HG02981 (cell line): ENCODE measurements at regions not wholly inside any gene's neighbourhood (a gene's known extent, or its start where the extent isn't known, plus 50 kb on each side); places are given as distances from the start of the nearest gene placed in this dataset.

ENCODE experiments used
- ATAC-seq: cut with Tn5 transposase; IDR thresholded peaks from one replicate; pipeline ENCODE4 v1.9.1; 2021; ENCODE audit warnings: mild to moderate bottlenecking, moderate library complexity; ENCODE audit not compliant: unreplicated experiment

GRCh38 chr10:76736392-76736791, 901.2 kb downstream of the KCNMA1 start:
- ATAC-seq = no peak

DNA sequence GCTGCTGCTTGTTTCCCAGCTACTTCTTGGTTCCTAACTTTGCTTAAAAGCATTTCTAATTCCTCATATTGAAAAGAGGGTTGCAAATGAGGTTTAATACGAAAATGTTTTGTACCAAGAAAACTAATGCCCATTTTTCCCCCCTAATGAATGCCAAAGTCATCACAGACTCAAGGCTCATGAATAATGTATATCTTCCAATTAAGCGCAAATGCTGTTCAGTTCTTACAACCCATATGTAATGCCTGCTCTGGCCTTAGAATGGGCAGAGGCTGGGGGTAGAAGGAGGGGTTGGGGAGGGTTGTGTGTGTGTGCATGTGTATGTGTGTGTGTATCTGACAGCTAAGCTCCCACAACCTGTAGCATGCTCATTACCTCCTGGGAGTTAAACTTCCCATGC, 901.7 kb downstream of the KCNMA1 start:
- ATAC-seq = no peak

GRCh38 chr10:76733441-76733936, 904.1 kb downstream of the KCNMA1 start:
- ATAC-seq = no peak

- no peak for ATAC-seq
These were observed 905.3 kb downstream of the KCNMA1 start for GRCh38 chr10:76732306-76732705.

DNA sequence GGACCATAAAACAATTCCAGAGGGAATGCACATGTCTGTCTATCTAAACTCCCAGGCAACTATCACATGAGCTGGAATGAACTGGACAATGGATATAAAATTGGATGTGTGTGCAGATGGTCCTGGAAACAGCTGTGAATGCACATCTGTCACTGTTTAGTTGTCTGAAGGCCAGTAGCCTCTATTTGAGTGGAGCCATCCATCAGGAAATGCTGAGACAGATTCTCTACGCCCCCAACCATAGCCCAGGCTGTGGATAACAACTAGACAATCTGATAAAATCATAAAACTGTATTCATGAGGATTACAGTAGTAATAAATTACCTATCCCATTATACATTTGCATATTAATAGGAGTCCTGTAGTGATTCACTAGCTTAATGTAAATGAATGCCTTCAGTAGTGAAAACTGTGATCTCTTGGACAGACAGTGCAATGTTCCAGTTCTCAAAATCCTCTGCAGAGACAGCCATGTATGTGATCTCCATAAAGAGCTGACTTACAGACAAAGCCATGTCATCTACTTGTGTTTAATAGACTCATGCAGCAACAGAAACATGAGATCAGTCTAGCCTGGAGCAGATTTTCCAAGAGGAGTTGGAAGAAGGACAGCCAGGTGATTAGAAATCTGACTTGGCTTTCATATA, 907.6 kb downstream of the KCNMA1 start:
- ATAC-seq = no peak

DNA sequence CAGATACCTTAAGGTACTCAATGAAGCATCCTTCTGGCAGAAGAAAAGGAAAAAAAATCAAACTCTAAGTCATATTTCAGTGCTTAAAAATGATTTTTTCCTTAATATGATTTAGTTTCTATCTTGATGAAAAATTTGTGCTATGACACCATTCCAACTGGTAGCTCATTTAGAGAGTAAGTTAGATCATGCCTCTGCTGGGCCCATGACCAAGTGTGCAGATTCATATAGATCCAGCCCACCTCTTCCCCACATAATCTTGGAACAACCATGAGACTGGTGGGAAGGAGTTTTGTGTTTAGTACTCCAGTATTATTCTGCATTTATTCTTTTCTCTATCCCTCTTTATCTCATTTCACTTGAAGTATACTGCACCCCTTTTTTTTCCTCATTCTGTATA, 908.3 kb downstream of the KCNMA1 start:
- no peak for ATAC-seq

DNA sequence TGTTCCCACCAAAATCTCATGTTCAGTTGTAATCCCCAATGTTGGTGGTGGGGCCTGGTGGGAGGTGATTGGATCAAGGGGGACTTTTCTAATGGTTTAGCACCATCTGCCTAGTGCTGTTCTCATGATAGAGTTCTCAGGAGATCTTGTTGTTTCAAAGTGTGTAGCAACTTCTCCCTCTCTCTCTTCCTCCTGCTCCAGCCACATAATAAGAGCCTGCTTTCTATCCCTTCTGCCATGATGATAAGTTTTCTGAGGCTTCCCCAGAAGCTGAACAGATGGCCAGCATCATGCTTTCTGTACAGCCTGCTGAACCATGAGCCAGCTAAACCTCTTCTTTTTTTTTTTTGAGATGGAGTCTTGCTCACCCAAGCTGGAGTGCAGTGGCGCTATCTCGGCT, 910.6 kb downstream of the KCNMA1 start:
- ATAC-seq = no peak

DNA sequence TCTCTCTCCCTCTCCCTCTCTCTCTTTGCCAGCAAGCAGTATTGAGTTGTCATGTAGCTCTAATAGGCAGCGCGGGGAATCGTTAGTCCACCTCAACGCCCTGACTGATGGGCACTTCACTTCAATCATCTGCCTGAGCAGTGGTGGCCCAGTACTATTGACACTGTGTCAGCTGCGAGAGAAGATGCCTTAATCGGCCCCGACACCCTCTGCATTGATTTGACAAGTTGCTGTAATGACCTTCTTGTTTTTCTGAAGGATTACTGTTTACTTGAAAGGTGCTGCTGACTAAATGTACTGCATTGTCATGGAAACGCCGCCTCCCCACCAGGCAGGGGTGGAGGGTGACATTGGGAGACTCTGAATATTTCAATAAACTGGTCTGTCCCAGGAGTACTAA, 913.8 kb downstream of the KCNMA1 start:
- ATAC-seq = no peak

- ATAC-seq = no peak
These were observed 915.6 kb downstream of the KCNMA1 start for GRCh38 chr10:76721891-76722505.

- no peak for ATAC-seq
These were observed 918.6 kb downstream of the KCNMA1 start for GRCh38 chr10:76719006-76719405.

DNA sequence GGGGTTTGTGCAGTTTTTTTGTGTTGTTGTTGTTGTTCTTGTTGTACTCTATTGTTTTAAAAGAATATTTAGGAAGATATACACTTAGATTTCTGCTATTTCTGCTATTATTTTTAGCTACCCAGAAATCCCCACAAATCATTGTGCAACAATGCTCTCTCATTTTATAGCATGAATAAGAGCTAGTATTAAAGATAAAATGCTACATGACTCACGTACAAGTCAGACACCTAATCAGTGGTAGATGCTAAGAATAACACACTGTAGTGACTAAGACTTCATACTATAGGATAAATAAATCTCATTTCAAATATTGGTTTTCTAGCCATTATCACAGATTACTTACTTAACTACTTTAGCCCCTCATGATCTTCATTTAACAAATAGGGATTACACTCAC, 920.5 kb downstream of the KCNMA1 start:
- no peak for ATAC-seq

GRCh38 chr10:76711222-76711997, 926.2 kb downstream of the KCNMA1 start:
- no peak for ATAC-seq

DNA sequence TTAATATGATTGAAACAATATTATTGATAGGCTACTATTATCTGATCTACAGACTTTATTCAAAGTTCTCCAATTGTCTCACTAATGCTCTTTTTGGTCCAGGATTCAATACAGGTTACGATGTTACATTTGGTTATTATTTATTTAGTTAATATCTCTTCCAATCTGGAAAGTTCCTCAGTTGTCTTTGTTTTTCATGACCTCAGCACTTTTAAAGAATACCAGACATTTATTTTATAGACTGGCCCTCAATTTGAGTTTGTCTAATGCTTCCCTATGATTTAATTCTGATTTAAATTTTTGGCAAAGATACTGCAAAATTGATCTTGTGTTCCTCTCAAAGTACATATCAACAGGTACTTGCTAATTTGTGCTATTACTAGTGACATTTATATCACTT, 937.4 kb downstream of the KCNMA1 start:
- ATAC-seq = no peak

DNA sequence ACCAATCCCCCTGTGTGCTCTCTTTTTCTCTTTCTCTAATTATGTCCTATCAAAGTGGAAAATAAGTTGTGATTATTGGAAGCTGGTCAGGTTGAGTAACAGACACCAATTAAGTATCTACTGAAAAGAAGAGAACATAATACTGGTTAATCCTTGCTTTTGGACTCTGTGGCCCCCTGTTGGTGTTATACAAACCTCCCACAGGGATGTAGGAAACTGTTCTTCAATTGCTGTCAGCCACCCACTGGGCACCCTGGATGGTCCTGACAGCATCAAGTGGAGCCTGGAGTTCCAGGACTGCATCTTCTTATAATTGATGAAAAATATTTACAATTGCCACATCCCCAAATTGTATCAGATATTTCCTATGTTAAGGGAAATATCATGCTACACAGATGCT, 939.7 kb downstream of the KCNMA1 start:
- ATAC-seq = no peak

GRCh38 chr10:76695069-76695468, 942.5 kb downstream of the KCNMA1 start:
- no peak for ATAC-seq

- no peak for ATAC-seq
These were observed 951.4 kb downstream of the KCNMA1 start for GRCh38 chr10:76686201-76686600.

GRCh38 chr10:76684968-76685367, 952.6 kb downstream of the KCNMA1 start:
- no peak for ATAC-seq

- no peak for ATAC-seq
These were observed 956.5 kb downstream of the KCNMA1 start for GRCh38 chr10:76681153-76681552.

- no peak for ATAC-seq
These were observed 958.6 kb downstream of the KCNMA1 start for GRCh38 chr10:76679030-76679429.

DNA sequence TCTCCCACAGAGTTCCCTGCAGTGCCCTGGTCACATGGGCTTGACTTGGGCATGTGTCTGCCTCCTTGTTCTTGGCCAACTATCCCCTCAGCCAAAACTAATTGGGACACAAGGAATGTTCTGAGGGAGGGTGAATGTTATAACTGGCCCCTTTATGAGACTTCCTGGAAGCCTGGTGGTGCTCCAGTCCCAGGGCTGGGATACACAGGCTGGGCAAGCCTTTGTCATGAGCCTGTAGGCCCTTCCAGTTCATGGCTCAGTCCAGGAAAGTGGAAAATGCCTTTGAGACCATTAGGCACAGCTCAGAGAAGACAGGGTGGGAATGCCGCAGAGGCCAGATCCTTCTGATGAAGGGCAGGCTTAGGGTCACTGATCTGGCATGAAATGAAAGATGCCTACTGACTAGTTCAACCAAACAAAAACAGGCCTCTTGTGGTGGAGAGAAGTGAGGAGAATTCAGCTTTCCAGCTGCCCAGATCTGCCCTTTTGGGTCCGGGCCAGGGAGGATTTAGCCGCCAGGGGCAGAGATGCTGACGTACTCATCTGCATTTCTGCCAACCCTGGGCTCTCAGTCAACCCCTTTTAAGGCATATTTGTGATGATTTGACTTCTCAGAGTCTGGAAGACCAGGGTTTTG, 961.5 kb downstream of the KCNMA1 start:
- ATAC-seq = no peak

- ATAC-seq = no peak
These were observed 962.1 kb downstream of the KCNMA1 start for GRCh38 chr10:76675561-76675950.
